Nephron (organoid): ENCODE measurements at regions not wholly inside any gene's neighbourhood (a gene's known extent, or its start where the extent isn't known, plus 50 kb on each side); places are given as distances from the start of the nearest gene placed in this dataset.
"Not testable (repeated sequence)": the region's sequence is repeated elsewhere in the genome, so short reads cannot be mapped to it uniquely, and the experiment has no call there.

Experiments
- H3K27ac Mint-ChIP-seq, 3 experiments: 2 replicates each; pipeline ENCODE4 v1.8.0; 2020; ENCODE audit warnings: mixed read lengths in 3 of 3, mild to moderate bottlenecking in 2 of 3, moderate library complexity in 1 of 3
- H3K27me3 Mint-ChIP-seq: 2 replicates; pipeline ENCODE4 v1.8.0; 2021; ENCODE audit warnings: low read depth, mild to moderate bottlenecking, moderate library complexity, mixed read lengths
- H3K36me3 Mint-ChIP-seq: 2 replicates; pipeline ENCODE4 v1.8.0; 2020; ENCODE audit warnings: low read depth, mixed read lengths
- H3K4me1 Mint-ChIP-seq: 2 replicates; pipeline ENCODE4 v1.8.0; 2020; ENCODE audit warnings: mixed read lengths
- H3K4me3 Mint-ChIP-seq, 3 experiments: 2 replicates each; pipeline ENCODE4 v1.8.0; 2020; ENCODE audit warnings: mild to moderate bottlenecking in 3 of 3, mixed read lengths in 3 of 3, moderate library complexity in 2 of 3
- H3K9me3 Mint-ChIP-seq: 2 replicates; pipeline ENCODE4 v1.8.0; 2020; ENCODE audit warnings: mixed read lengths
- TF ChIP-seq, protein P1 (sequence below), 3 experiments: fragments of 200-600 bp; sonication (generic); IDR thresholded peaks; one replicate each; pipeline ENCODE4 v1.5.0; 2021; ENCODE audit warnings: antibody characterized with exemption in 3 of 3; ENCODE audit not compliant: unreplicated experiment in 3 of 3

DNA sequence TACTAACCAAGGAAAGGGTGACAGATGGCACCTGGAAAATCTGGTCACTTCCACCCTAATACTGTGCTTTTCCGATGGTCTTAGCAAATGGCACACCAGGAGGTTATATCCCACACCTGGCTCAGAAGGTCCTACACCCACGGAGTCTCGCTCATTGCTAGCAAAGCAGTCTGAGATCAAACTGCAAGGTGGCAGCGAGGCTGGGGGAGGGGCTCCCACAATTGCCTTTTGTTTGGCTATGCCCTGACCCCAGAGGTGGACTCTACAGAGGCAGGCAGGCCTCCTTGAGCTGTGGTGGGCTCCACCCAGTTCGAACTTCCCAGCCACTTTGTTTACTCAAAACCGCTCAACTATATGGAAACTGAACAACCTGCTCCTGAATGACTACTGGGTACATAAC lies 50.3 kb upstream of the UGT2B15 start:
- not testable (repeated sequence) for H3K9me3 Mint-ChIP-seq, H3K27me3 Mint-ChIP-seq, H3K4me1 Mint-ChIP-seq, H3K27ac Mint-ChIP-seq, H3K4me3 Mint-ChIP-seq, H3K36me3 Mint-ChIP-seq

DNA sequence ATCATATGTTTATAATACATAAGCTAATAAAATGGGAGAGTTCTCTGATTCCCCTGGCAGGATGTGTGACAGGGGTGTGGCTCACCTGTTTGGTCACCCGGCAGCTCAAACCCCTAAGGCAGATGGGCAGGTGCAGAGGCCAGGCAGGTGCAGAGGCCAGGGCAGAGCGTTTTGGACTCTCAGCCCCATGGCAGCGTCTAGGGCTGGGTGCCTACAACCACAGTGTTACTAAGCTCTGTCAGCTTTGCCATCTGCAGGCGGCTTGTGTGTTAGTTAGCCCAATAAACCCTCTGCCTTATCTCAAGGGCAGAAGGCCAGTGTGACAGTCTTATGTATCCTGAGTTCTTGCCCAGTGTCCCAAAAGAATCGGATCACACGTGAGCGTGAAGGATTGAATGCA lies 54.0 kb upstream of the UGT2B15 start:
- no peak overlapping the region for H3K4me3 Mint-ChIP-seq

DNA sequence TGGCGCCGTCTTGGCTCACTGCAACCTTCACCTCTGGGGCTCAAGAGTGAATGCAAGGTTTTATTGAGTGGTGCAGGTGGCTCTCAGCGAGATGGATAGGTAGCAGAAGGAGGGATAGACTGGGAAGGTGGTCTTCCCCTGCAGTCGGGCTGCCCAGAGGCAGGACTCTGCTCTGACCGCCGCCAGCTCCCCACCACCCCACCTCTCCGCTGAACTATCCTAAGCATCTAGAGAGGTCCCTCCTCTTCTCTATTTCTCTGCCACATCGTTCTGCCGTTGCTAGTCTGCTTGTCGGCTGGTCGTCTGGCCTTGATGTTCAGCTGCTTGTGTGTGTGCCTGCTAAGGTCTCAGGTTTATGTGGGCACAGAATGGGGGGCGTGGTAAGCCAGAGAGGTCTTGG lies 54.5 kb upstream of the UGT2B15 start:
- no peaks in the 10 kb centered on the region for H3K36me3 Mint-ChIP-seq
- no peaks in the 10 kb centered on the region for H3K27me3 Mint-ChIP-seq
- H3K27ac Mint-ChIP-seq: no peak overlapping the region
- H3K9me3 Mint-ChIP-seq: peaks cover 7% of the 10 kb centered on the region
- H3K4me1 Mint-ChIP-seq: no peaks in the 10 kb centered on the region
- TF ChIP-seq, protein P1, sequence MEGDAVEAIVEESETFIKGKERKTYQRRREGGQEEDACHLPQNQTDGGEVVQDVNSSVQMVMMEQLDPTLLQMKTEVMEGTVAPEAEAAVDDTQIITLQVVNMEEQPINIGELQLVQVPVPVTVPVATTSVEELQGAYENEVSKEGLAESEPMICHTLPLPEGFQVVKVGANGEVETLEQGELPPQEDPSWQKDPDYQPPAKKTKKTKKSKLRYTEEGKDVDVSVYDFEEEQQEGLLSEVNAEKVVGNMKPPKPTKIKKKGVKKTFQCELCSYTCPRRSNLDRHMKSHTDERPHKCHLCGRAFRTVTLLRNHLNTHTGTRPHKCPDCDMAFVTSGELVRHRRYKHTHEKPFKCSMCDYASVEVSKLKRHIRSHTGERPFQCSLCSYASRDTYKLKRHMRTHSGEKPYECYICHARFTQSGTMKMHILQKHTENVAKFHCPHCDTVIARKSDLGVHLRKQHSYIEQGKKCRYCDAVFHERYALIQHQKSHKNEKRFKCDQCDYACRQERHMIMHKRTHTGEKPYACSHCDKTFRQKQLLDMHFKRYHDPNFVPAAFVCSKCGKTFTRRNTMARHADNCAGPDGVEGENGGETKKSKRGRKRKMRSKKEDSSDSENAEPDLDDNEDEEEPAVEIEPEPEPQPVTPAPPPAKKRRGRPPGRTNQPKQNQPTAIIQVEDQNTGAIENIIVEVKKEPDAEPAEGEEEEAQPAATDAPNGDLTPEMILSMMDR (IDR thresholded peaks at IDR 0.05; ENCODE audit: unreplicated experiment in 3 of 3): no peak
- no peak overlapping the region for H3K4me3 Mint-ChIP-seq

More for the DNA sequence above, 54.0 kb upstream of the UGT2B15 start:
- Mint-ChIP-seq H3K27ac (no peak overlapping the region), H3K9me3 (peaks cover 7% of the 10 kb centered on the region), H3K27me3 (no peaks in the 10 kb centered on the region), H3K36me3 (no peaks in the 10 kb centered on the region), H3K4me1 (no peaks in the 10 kb centered on the region)
- TF ChIP-seq, protein P1 (IDR thresholded peaks at IDR 0.05; ENCODE audit: unreplicated experiment in 3 of 3): no peak

DNA sequence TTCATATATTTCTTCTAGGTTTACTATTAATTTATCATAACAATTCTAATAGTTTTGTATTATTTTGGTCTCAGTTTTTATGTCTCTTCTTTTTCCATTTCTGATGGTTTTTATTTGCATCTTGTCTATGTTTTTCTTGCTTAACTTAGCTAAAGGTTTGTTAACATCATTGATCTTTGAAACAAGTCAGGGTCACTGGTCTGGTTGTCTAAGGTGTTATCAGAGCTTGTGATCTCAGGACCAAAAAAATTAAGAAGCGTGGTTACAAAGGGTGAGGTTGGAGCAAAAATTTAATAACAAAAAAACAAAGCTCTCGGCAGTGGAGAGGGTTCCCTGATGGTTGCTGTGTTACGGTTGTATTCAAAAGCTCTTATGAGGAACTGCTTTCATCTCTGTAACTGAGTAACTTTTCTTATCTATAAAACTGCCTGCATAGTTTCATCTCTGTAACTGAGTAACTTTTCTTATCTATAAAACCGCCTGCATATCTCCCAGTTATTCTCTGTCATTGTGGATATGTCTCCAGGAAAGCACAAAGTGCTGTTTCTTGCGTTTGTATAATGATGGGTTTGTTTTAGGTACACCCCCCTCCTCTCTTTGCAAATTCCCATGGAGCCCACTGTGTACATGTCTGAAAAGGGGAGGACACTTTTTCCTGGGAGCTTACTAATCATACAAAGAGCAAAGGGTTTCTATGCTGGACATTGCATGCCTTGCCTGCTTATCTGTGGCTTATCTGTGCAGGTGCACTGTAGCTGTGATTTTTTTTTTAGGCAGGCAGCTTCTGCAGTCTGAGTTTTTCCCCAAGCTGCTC lies 62.4 kb upstream of the UGT2B15 start:
- Mint-ChIP-seq H3K27ac (peak overlapping the region; percentile 49 to 80 (median 76)), H3K9me3 (peaks cover 4% of the 10 kb centered on the region), H3K36me3 (no peaks in the 10 kb centered on the region), H3K4me1 (no peaks in the 10 kb centered on the region), H3K27me3 (no peaks in the 10 kb centered on the region), H3K4me3 (no peak overlapping the region)
- TF ChIP-seq, protein P1 (IDR thresholded peaks at IDR 0.05; ENCODE audit: unreplicated experiment in 3 of 3): no peak

DNA sequence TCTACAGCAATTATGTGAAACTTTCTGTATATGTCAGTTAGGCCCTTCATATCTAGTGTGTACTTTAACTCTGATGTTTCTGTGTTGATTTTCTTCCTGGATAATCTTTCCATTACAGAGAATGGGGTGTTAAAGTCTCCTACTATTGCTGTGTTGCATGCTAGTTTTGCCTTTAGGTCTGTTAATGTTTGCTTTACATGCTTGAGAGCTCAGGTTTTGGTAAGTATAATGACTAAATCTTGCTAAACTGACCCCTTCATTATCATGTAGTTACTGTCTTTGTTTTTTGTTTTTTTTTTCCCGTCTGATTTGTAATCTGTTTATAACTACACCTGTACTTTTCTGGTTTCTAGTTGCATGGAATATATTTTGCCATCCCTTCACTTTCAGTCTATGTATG lies 63.6 kb upstream of the UGT2B15 start:
- TF ChIP-seq, protein P1 (IDR thresholded peaks at IDR 0.05; ENCODE audit: unreplicated experiment in 3 of 3): no peak
- H3K4me1 Mint-ChIP-seq: no peaks in the 10 kb centered on the region

DNA sequence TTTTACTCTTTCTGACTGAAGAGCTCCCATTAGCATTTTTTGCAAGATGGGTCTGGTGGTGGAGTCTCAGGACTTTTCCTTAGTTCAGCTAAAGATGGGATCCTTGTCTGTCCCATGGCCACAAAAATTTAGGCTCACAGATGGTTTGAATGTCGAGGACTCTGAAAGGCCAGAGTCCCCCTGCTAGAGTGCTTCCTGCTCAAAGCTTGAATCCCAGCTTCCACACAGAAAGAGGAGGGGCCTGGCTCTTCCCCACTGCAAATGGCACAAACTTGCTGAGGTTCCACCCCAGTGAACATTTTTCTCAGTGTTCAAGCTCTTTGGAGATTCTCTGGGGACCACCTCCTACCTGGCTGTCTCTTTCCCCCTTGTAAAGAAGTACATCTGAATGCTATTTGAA lies 64.7 kb upstream of the UGT2B15 start:
- Mint-ChIP-seq H3K36me3 (no peaks in the 10 kb centered on the region), H3K4me3 (no peak overlapping the region), H3K27me3 (no peaks in the 10 kb centered on the region), H3K27ac (peak overlapping the region; percentile 41 to 92 (median 84)), H3K4me1 (no peaks in the 10 kb centered on the region), H3K9me3 (peaks cover 4% of the 10 kb centered on the region)
- TF ChIP-seq, protein P1 (IDR thresholded peaks at IDR 0.05; ENCODE audit: unreplicated experiment in 3 of 3): no peak

More for the DNA sequence above, 63.6 kb upstream of the UGT2B15 start:
- Mint-ChIP-seq H3K4me3 (peak overlapping the region in 1 of 3 experiments; percentile 20), H3K27me3 (no peaks in the 10 kb centered on the region), H3K36me3 (no peaks in the 10 kb centered on the region), H3K27ac (peak overlapping the region; percentile 49 to 89 (median 80)), H3K9me3 (peaks cover 4% of the 10 kb centered on the region)
